Keratinocyte (primary cell): ENCODE measurements at regions not wholly inside any gene's neighbourhood (a gene's known extent, or its start where the extent isn't known, plus 50 kb on each side); places are given as distances from the start of the nearest gene placed in this dataset.

Source experiments
- CTCF ChIP-seq, 3 experiments: IDR thresholded peaks in 1 of 3; conservative IDR thresholded peaks in 1 of 3; optimal IDR thresholded peaks in 1 of 3; 2 replicates in 2 of 3; 3 replicates in 1 of 3; pipeline versions ENCODE3 to v1.5.1; 2011; ENCODE audit warnings: low read length in 3 of 3, mild to moderate bottlenecking in 3 of 3, moderate library complexity in 2 of 3, control low read depth in 1 of 3, inconsistent platforms in 1 of 3; ENCODE audit not compliant: insufficient read depth in 2 of 3; ENCODE audit errors: extremely low read depth in 1 of 3
- EZH2 ChIP-seq: IDR thresholded peaks from one replicate; pipeline ENCODE4 v1.6.1; 2012; ENCODE audit warnings: inconsistent platforms, mild to moderate bottlenecking, low read length, moderate library complexity

- TF ChIP-seq CTCF (optimal IDR thresholded peaks at IDR 0.05 in 1 of 3, IDR thresholded peaks at IDR 0.05 in 1 of 3, conservative IDR thresholded peaks at IDR 0.05 in 1 of 3; ENCODE audit: extremely low read depth in 1 of 3, insufficient read depth in 2 of 3, low read length in 3 of 3): no peak
- no peak for TF ChIP-seq EZH2
These were observed 250.0 kb downstream of the RFPL4B start for GRCh38 chr6:112597176-112597575.
